Mesenchymal stem cell (in vitro differentiated cells and primary cell): ENCODE measurements at regions not wholly inside any gene's neighbourhood (a gene's known extent, or its start where the extent isn't known, plus 50 kb on each side); places are given as distances from the start of the nearest gene placed in this dataset.

Experiments
- DNase-seq: peaks from one replicate; pipeline ENCODE4 v3.0.0-alpha.2; 2013
- H2AFZ ChIP-seq: one replicate; pipeline ENCODE4 v1.6.1; 2013; ENCODE audit warnings: low read depth, mild to moderate bottlenecking, control low read depth, inconsistent platforms, low read length, moderate library complexity
- H2AK5ac ChIP-seq: 2 replicates; pipeline ENCODE4 v1.6.1; 2013; ENCODE audit warnings: low read length, moderate library complexity, mild to moderate bottlenecking, inconsistent platforms; ENCODE audit not compliant: severe bottlenecking
- H2BK120ac ChIP-seq: one replicate; pipeline ENCODE4 v1.6.1; 2013; ENCODE audit warnings: low read depth, mild to moderate bottlenecking, inconsistent platforms, low read length, moderate library complexity
- H2BK12ac ChIP-seq, 2 experiments: one replicate each; pipeline ENCODE4 v1.6.1; 2013; ENCODE audit warnings: inconsistent platforms in 2 of 2, low read length in 2 of 2, mild to moderate bottlenecking in 2 of 2, moderate library complexity in 2 of 2, control low read depth in 1 of 2
- H2BK15ac ChIP-seq: one replicate; pipeline ENCODE4 v1.6.1; 2013; ENCODE audit warnings: mild to moderate bottlenecking, low read depth, inconsistent platforms; ENCODE audit not compliant: poor library complexity, severe bottlenecking
- H2BK5ac ChIP-seq: 2 replicates; pipeline ENCODE4 v1.6.1; 2013; ENCODE audit warnings: low read depth, mild to moderate bottlenecking, low read length, control low read depth, inconsistent platforms; ENCODE audit not compliant: poor library complexity, severe bottlenecking
- H3K14ac ChIP-seq, 2 experiments: one replicate each; pipeline ENCODE4 v1.6.1; 2013; ENCODE audit warnings: inconsistent platforms in 2 of 2, low read length in 2 of 2, control low read depth in 1 of 2, mild to moderate bottlenecking in 1 of 2, moderate library complexity in 1 of 2
- H3K18ac ChIP-seq, 2 experiments: one replicate each; pipeline ENCODE4 v1.6.1; 2013; ENCODE audit warnings: inconsistent platforms in 2 of 2, low read length in 2 of 2, control low read depth in 1 of 2, low read depth in 1 of 2, mild to moderate bottlenecking in 1 of 2
- H3K23ac ChIP-seq, 2 experiments: one replicate each; pipeline ENCODE4 v1.6.1; 2013; ENCODE audit warnings: inconsistent platforms in 2 of 2, low read length in 2 of 2, mild to moderate bottlenecking in 2 of 2, moderate library complexity in 2 of 2, control low read depth in 1 of 2
- H3K27ac ChIP-seq: 2 replicates; pipeline ENCODE4 v1.5.1; 2013; ENCODE audit warnings: mild to moderate bottlenecking, moderate library complexity, low read length, control low read depth, inconsistent platforms; ENCODE audit not compliant: poor library complexity, severe bottlenecking
- H3K27me3 ChIP-seq, 2 experiments: 2 replicates each; pipeline versions ENCODE4 v1.6.1 to v1.7.0; 2013; ENCODE audit warnings: low read length in 2 of 2, mild to moderate bottlenecking in 2 of 2, moderate library complexity in 2 of 2, control low read depth in 1 of 2, inconsistent platforms in 1 of 2; ENCODE audit not compliant: control insufficient read depth in 1 of 2, insufficient read depth in 1 of 2
- H3K36me3 ChIP-seq, 2 experiments: 2 replicates each; pipeline versions ENCODE4 v1.6.1 to v1.7.0; 2013; ENCODE audit warnings: low read length in 2 of 2, control low read depth in 1 of 2, inconsistent platforms in 1 of 2, low read depth in 1 of 2, mild to moderate bottlenecking in 1 of 2; ENCODE audit not compliant: insufficient read depth in 2 of 2, control insufficient read depth in 1 of 2
- H3K4ac ChIP-seq, 2 experiments: one replicate each; pipeline ENCODE4 v1.6.1; 2013; ENCODE audit warnings: inconsistent platforms in 2 of 2, low read length in 2 of 2, mild to moderate bottlenecking in 2 of 2, moderate library complexity in 2 of 2, control low read depth in 1 of 2, low read depth in 1 of 2
- H3K4me1 ChIP-seq: 2 replicates; pipeline ENCODE4 v1.6.1; 2013; ENCODE audit warnings: low read depth, low read length, control low read depth; ENCODE audit not compliant: control insufficient read depth, insufficient read depth
- H3K4me2 ChIP-seq: 2 replicates; pipeline ENCODE4 v1.6.1; 2013; ENCODE audit warnings: low read length, mild to moderate bottlenecking, inconsistent platforms; ENCODE audit not compliant: poor library complexity, severe bottlenecking
- H3K4me3 ChIP-seq, 2 experiments: 2 replicates each; pipeline versions ENCODE4 v1.5.1 to v1.7.0; 2013; ENCODE audit warnings: low read length in 2 of 2, mild to moderate bottlenecking in 2 of 2, control low read depth in 1 of 2, low read depth in 1 of 2; ENCODE audit not compliant: insufficient read depth in 1 of 2
- H3K79me1 ChIP-seq: replicated peaks from 2 replicates; pipeline ENCODE4 v1.6.1; 2013; ENCODE audit warnings: mild to moderate bottlenecking, control low read depth, low read length, inconsistent platforms; ENCODE audit not compliant: poor library complexity, severe bottlenecking
- H3K9ac ChIP-seq: 2 replicates; pipeline ENCODE4 v1.7.0; 2013; ENCODE audit warnings: mild to moderate bottlenecking, low read length, moderate library complexity
- H3K9me3 ChIP-seq: 2 replicates; pipeline ENCODE4 v1.7.0; 2013; ENCODE audit warnings: mild to moderate bottlenecking, low read length; ENCODE audit not compliant: control insufficient read depth
- H4K8ac ChIP-seq: one replicate; pipeline ENCODE4 v1.6.1; 2013; ENCODE audit warnings: inconsistent platforms, mild to moderate bottlenecking, low read length, moderate library complexity
- H4K91ac ChIP-seq: one replicate; pipeline ENCODE4 v1.6.1; 2013; ENCODE audit warnings: mild to moderate bottlenecking, low read length, inconsistent platforms
- WGBS: methylation state at CpG from one replicate; pipeline ENCODE4 v1.1.7; 2013; ENCODE audit warnings: mixed read lengths; 5-methylcytosine and 5-hydroxymethylcytosine counted together

DNA sequence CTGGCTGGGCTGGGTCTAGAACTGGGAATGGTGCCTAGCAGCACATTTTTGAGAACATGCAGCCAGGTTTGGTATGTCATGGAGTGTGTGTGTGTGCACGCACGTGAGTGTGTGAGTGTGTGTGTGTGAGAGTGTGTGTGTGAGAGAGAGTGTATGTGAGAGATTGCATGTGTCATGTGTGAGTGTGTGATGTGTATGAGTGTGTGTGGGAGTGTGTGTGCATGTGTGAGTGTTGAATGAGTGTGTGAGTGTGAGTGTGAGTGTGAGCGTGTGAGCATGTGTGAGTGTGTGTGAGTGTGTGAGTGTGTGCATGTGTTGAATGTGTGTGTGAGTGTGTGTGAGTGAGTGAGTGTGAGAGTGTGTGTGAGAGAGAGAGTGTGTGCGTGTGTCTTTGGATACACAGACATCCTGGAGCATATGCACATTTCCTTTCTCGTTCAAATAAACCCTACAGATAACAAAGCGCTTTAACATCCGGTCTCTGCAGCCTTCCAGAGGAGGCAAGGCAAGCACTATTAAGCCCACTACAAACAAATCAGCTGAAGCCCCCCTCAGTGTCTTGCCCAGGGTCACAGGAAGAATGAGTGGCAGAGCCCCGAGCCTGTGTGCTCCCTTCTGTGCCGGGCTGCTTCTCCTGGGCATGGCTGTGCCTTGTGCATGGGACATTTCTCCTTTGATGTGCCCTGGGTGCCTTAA lies 108.7 kb upstream of the ETV6 start:
- H2AFZ ChIP-seq = no peak overlapping the region
- H3K4me3 ChIP-seq = no peak overlapping the region
- no peak overlapping the region for H3K18ac ChIP-seq
- no peaks in the 10 kb centered on the region for H3K9me3 ChIP-seq
- no peaks in the 10 kb centered on the region for H3K4me1 ChIP-seq
- no peak overlapping the region for H3K27ac ChIP-seq
- 85% methylated on average over 8 of the region's 9 CpGs for WGBS
- H3K4ac ChIP-seq = no peak overlapping the region
- H2BK15ac ChIP-seq = no peak overlapping the region
- H3K14ac ChIP-seq = no peak overlapping the region
- no peaks in the 10 kb centered on the region for H3K36me3 ChIP-seq
- H2AK5ac ChIP-seq = no peak overlapping the region
- no peak overlapping the region for H3K4me2 ChIP-seq
- H3K79me1 ChIP-seq = no peaks in the 10 kb centered on the region
- no peak overlapping the region for H4K8ac ChIP-seq
- H3K27me3 ChIP-seq = peaks cover 6 to 8% of the 10 kb centered on the region in 2 experiments
- no peak overlapping the region for H2BK12ac ChIP-seq
- no peak overlapping the region for H4K91ac ChIP-seq
- H2BK120ac ChIP-seq = no peak overlapping the region
- H3K23ac ChIP-seq = no peak overlapping the region
- H3K9ac ChIP-seq = no peak overlapping the region
- H2BK5ac ChIP-seq = no peak overlapping the region
- DNase-seq = no peak

GRCh38 chr12:11542599-11542998 lies 106.9 kb upstream of the ETV6 start:
- Histone ChIP-seq H3K9ac (no peak overlapping the region), H2BK5ac (no peak overlapping the region), H3K9me3 (no peaks in the 10 kb centered on the region), H3K4ac (no peak overlapping the region), H3K18ac (no peak overlapping the region), H3K4me1 (no peaks in the 10 kb centered on the region), H3K36me3 (no peaks in the 10 kb centered on the region), H4K8ac (no peak overlapping the region), H3K4me3 (no peak overlapping the region), H3K79me1 (no peaks in the 10 kb centered on the region), H3K23ac (no peak overlapping the region), H3K27ac (no peak overlapping the region), H2AK5ac (no peak overlapping the region), H2BK12ac (no peak overlapping the region), H4K91ac (no peak overlapping the region), H2AFZ (no peak overlapping the region), H3K14ac (no peak overlapping the region), H3K4me2 (no peak overlapping the region), H2BK15ac (no peak overlapping the region), H2BK120ac (no peak overlapping the region), H3K27me3 (peaks cover 6 to 8% of the 10 kb centered on the region in 2 experiments)
- 80% methylated on average over 2 of the region's 3 CpGs for WGBS
- no peak for DNase-seq

DNA sequence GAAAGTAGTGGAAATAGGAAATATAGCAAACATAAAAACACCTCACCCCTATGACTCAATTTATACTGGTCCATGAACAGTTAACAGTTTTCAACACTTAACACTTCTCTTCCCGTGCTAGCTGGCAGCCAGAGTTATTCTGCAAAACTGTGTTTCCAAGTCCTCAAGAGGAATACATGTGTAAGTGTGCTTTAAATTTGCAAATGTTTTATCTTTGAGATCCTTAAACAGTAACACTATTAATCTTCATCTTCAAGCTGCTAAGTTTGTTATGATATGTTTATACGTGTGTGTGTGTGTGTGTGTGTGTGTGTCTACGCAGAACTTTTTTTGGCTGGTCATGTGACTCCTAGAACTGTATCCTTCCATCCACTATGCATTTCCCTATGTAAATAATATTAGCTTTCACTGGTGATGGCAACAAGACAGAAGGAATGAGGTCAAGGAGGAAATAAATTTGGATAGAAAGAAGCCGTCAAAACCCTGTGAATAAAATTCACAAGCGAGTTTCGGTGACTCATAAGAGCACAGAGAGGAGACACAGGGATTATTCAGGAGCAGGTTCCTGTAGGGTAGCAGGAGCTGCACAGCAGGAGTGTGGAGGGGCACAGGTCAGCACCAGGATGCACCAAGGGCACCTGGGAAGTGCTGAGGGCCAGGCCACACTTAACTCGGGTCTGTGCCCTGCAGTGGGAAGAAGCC lies 105.9 kb upstream of the ETV6 start:
- Histone ChIP-seq H3K27me3 (peaks cover 6 to 8% of the 10 kb centered on the region in 2 experiments), H3K36me3 (no peaks in the 10 kb centered on the region), H2AK5ac (no peak overlapping the region), H3K4ac (no peak overlapping the region), H2AFZ (no peak overlapping the region), H2BK12ac (no peak overlapping the region), H3K18ac (no peak overlapping the region), H3K4me3 (no peak overlapping the region), H3K27ac (no peak overlapping the region), H3K4me1 (no peaks in the 10 kb centered on the region), H3K9ac (no peak overlapping the region), H3K9me3 (no peaks in the 10 kb centered on the region), H4K91ac (no peak overlapping the region), H4K8ac (no peak overlapping the region), H3K79me1 (no peaks in the 10 kb centered on the region), H3K23ac (no peak overlapping the region), H2BK15ac (no peak overlapping the region), H3K4me2 (no peak overlapping the region), H2BK5ac (no peak overlapping the region), H2BK120ac (no peak overlapping the region), H3K14ac (no peak overlapping the region)
- WGBS = 57% methylated on average over 4 of the region's 7 CpGs
- DNase-seq = peak; percentile 55

DNA sequence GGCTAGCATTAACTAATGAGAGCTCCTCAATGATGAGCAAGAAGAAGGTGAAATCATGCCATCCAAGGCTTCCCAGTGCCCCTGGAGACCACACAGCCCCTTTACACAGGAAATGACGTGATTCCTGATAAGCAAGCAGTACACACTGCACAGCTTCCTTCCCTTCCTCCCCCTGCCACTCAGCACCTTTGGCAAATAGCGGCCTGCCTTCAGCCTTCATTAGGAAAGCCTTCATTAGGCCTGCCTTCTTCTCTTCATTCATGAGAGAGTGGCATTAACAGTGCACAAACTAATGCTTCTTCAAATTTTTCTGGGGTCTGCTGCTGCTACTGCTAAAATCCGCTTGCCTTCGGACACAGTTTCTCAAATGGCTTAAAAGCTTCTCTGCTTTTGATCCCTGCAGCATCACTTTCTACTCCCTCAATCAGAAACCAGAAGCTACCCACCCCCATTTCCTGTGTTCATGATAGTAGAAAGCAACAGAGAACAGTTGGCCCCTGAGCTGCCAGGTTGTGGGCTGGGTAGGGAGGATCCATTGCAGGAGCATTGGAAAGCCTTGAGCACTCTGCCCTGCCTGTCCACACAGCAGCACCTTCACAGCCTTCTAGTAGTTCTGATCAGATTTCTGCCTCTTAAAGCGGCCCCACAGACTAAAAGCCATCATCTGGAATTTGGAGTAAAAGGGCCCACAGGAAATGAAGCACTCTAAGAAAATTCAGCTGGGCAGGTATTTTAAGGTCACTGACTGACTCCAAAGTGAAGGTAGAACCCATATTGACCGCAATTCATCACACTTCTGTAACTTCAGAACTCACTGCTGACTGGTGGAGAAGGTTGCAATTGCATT lies 103.8 kb upstream of the ETV6 start:
- WGBS = 50% methylated on average over 6 of the region's 6 CpGs
- Histone ChIP-seq H3K14ac (no peak overlapping the region), H2BK120ac (no peak overlapping the region), H3K18ac (no peak overlapping the region), H4K91ac (peak overlapping the region; percentile 11), H2AFZ (no peak overlapping the region), H4K8ac (peak overlapping the region; percentile 40), H3K36me3 (no peaks in the 10 kb centered on the region), H3K9ac (no peak overlapping the region), H3K9me3 (no peaks in the 10 kb centered on the region), H3K27ac (no peak overlapping the region), H2AK5ac (no peak overlapping the region), H3K4me2 (no peak overlapping the region), H2BK12ac (no peak overlapping the region), H2BK15ac (no peak overlapping the region), H3K23ac (no peak overlapping the region), H3K4me3 (no peak overlapping the region), H3K4ac (no peak overlapping the region), H3K79me1 (no peaks in the 10 kb centered on the region), H3K27me3 (no peaks in the 10 kb centered on the region), H3K4me1 (no peaks in the 10 kb centered on the region), H2BK5ac (no peak overlapping the region)
- no peak for DNase-seq
